ENCODE measurements at regions not wholly inside any gene's neighbourhood (a gene's known extent, or its start where the extent isn't known, plus 50 kb on each side); places are given as distances from the start of the nearest gene placed in this dataset.
A peak's percentile ranks its signal among the peaks of the same experiment; 100 is the strongest.

DNA sequence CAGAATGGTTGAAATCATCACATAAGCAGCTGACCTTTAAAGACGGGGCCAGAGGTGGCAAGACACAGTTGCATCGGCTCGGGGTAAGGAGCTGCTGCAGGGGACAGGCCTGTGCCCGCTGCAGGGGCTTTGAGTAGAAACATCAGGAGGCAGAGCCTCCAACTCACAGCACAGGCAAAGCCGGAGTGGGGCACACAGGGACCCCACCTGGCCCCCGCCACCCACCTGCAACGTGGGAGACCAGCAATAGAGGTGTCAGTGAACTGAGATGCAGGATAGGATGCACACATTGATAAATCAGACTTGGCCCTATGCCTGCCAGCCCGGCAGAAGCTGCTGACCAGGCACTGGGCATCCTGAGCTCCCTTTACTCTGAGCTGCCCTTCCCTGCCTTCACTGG lies 257.2 kb downstream of the NPHP4 start:
- intact Hi-C loops (cut with DNase I): no loop called here
- no peak overlapping the region for H3K27ac ChIP-seq
- no peaks in the 10 kb centered on the region for H3K36me3 ChIP-seq
- H3K4me1 ChIP-seq: no peaks in the 10 kb centered on the region
- TF ChIP-seq POLR2AphosphoS5 (IDR thresholded peaks at IDR 0.05) (no peak), POLR2A (IDR thresholded peaks at IDR 0.05) (no peak), EP300 (IDR thresholded peaks at IDR 0.05) (no peak)
- TF ChIP-seq, protein P1, sequence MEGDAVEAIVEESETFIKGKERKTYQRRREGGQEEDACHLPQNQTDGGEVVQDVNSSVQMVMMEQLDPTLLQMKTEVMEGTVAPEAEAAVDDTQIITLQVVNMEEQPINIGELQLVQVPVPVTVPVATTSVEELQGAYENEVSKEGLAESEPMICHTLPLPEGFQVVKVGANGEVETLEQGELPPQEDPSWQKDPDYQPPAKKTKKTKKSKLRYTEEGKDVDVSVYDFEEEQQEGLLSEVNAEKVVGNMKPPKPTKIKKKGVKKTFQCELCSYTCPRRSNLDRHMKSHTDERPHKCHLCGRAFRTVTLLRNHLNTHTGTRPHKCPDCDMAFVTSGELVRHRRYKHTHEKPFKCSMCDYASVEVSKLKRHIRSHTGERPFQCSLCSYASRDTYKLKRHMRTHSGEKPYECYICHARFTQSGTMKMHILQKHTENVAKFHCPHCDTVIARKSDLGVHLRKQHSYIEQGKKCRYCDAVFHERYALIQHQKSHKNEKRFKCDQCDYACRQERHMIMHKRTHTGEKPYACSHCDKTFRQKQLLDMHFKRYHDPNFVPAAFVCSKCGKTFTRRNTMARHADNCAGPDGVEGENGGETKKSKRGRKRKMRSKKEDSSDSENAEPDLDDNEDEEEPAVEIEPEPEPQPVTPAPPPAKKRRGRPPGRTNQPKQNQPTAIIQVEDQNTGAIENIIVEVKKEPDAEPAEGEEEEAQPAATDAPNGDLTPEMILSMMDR (IDR thresholded peaks at IDR 0.05): no peak
- H3K9me3 ChIP-seq: no peaks in the 10 kb centered on the region
- peak; percentile 28 for DNase-seq
- H3K27me3 ChIP-seq: peaks cover 0 to 11% (median 9%) of the 10 kb centered on the region in 3 donors
- H3K4me3 ChIP-seq: no peak overlapping the region
- 79 to 81% methylated on average over 8 of the region's 8 CpGs for WGBS, 2 donors

DNA sequence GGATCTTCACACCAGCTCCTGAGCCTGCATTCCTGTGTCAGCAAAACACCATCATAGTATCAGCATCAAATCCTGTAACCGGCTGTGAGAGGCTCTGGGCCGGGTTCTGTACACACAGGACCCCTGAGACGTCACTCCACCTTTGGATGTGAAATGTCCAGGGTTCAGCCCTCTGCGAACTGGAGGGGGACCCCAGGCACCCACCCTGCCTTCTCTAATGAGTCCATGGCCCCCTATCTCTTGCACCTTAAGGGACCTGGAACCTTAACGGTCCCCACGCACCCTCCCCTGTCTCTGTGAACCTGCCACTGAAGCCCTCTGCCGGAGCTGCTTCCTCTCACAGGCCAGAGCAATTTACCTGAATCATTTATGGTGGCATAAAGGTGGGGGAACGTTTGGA lies 257.8 kb downstream of the NPHP4 start:
- TF ChIP-seq POLR2A (IDR thresholded peaks at IDR 0.05) (no peak), POLR2AphosphoS5 (IDR thresholded peaks at IDR 0.05) (no peak), EP300 (IDR thresholded peaks at IDR 0.05) (no peak)
- TF ChIP-seq, protein P1 (IDR thresholded peaks at IDR 0.05): no peak
- 59 to 74% methylated on average over 8 of the region's 8 CpGs for WGBS, 2 donors
- no peaks in the 10 kb centered on the region for H3K9me3 ChIP-seq
- H3K36me3 ChIP-seq: no peaks in the 10 kb centered on the region
- H3K4me3 ChIP-seq: no peak overlapping the region
- no peak overlapping the region for H3K27ac ChIP-seq
- intact Hi-C loops (cut with DNase I): no loop called here
- DNase-seq: peak; percentile 47
- peaks cover 0 to 11% (median 9%) of the 10 kb centered on the region in 3 donors for H3K27me3 ChIP-seq
- H3K4me1 ChIP-seq: no peaks in the 10 kb centered on the region

DNA sequence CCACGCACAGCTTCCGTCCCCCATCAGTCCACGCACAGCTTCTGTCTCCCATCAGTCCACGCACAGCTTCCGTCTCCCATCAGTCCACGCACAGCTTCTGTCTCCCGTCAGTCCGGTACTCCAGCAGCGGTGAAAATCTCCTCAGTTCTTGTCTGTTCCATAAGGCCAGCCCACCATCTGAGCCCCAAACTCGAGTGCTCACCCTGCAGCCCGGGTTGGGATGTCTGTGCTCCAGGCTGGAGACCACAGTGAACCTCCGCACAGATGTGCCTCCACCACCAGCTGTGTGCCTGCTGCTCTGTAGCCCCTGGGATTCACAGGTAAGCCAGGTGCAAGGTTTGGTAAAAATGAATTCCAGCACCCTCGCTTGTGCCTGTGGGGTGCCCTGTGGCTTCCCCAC lies 258.6 kb downstream of the NPHP4 start:
- no peaks in the 10 kb centered on the region for H3K4me1 ChIP-seq
- no peaks in the 10 kb centered on the region for H3K36me3 ChIP-seq
- no peak overlapping the region for H3K4me3 ChIP-seq
- peak; percentile 29 for DNase-seq
- TF ChIP-seq, protein P1 (IDR thresholded peaks at IDR 0.05): no peak
- TF ChIP-seq POLR2AphosphoS5 (IDR thresholded peaks at IDR 0.05) (no peak), EP300 (IDR thresholded peaks at IDR 0.05) (no peak), POLR2A (IDR thresholded peaks at IDR 0.05) (no peak)
- peaks cover 0 to 11% (median 9%) of the 10 kb centered on the region in 3 donors for H3K27me3 ChIP-seq
- WGBS, 2 donors: 80 to 89% methylated on average over 13 of the region's 13 CpGs
- intact Hi-C loops (cut with DNase I): no loop called here
- H3K27ac ChIP-seq: no peak overlapping the region
- H3K9me3 ChIP-seq: no peaks in the 10 kb centered on the region

DNA sequence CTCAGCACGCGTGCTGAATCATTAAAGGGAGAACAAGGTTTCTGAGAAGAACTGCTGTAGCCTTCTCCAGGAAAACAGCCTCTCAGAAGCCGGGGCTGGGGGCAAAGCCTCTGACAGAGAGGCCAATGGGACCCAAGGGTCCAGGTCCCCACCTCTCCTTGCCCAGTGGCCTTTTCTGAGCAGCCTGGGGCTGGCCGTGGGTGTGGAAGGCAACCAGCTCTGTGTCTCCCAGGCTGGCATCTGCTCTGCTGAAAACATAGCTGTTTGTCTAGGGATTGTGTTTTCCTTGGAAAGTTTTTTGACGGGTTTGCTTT lies 261.2 kb downstream of the NPHP4 start:
- no peaks in the 10 kb centered on the region for H3K36me3 ChIP-seq
- WGBS, 2 donors: 83 to 89% methylated on average over 5 of the region's 5 CpGs
- H3K27me3 ChIP-seq: peaks cover 0 to 11% (median 9%) of the 10 kb centered on the region in 3 donors
- TF ChIP-seq POLR2A (IDR thresholded peaks at IDR 0.05) (no peak), EP300 (IDR thresholded peaks at IDR 0.05) (no peak), POLR2AphosphoS5 (IDR thresholded peaks at IDR 0.05) (no peak)
- TF ChIP-seq, protein P1 (IDR thresholded peaks at IDR 0.05): no peak
- H3K9me3 ChIP-seq: no peaks in the 10 kb centered on the region
- H3K4me3 ChIP-seq: no peak overlapping the region
- H3K4me1 ChIP-seq: peaks cover 0 to 10% (median 5%) of the 10 kb centered on the region in 4 donors
- intact Hi-C loops (cut with DNase I): no loop called here
- H3K27ac ChIP-seq: no peak overlapping the region
- DNase-seq: peak; percentile 34
